Heart right ventricle (tissue), 16 donors: ENCODE measurements at regions not wholly inside any gene's neighbourhood (a gene's known extent, or its start where the extent isn't known, plus 50 kb on each side); places are given as distances from the start of the nearest gene placed in this dataset.
"Not testable (repeated sequence)": the region's sequence is repeated elsewhere in the genome, so short reads cannot be mapped to it uniquely, and the experiment has no call there.

Experiments
- ATAC-seq, 8 donors: fragments of 200-7000 bp; cut with Tn5 transposase; one replicate each; pipeline ENCODE4 v1.9.1; 2020; ENCODE audit warnings: mild to moderate bottlenecking in 8 of 8, moderate library complexity in 8 of 8, moderate number of reproducible peaks in 1 of 8
- DNase-seq, 2 donors: peaks; one replicate each; pipeline ENCODE4 v3.0.0-alpha.2; 2020
- H3K27ac ChIP-seq, 10 donors: fragments of 200-600 bp; sonication (generic) in 2 of 10; one replicate each; pipeline versions ENCODE4 v1.5.0 to v1.8.0; 2020 to 2022; ENCODE audit warnings: mild to moderate bottlenecking in 3 of 10
- H3K27me3 ChIP-seq, 7 donors: fragments of 200-600 bp; one replicate each; pipeline ENCODE4 v1.8.0; 2021 to 2022; ENCODE audit warnings: mild to moderate bottlenecking in 2 of 7
- H3K36me3 ChIP-seq, 9 donors: fragments of 200-600 bp; sonication (generic) in 1 of 9; one replicate each; pipeline versions ENCODE4 v1.5.0 to v1.8.0; 2020 to 2022; ENCODE audit warnings: mild to moderate bottlenecking in 2 of 9
- H3K4me1 ChIP-seq, 9 donors: fragments of 200-600 bp; sonication (generic) in 1 of 9; one replicate each; pipeline versions ENCODE4 v1.5.0 to v1.8.0; 2020 to 2022; ENCODE audit warnings: mild to moderate bottlenecking in 4 of 9
- H3K4me3 ChIP-seq, 10 donors: fragments of 200-600 bp; sonication (generic) in 2 of 10; one replicate each; pipeline versions ENCODE4 v1.5.0 to v1.8.0; 2020 to 2022; ENCODE audit warnings: mild to moderate bottlenecking in 7 of 10, moderate library complexity in 2 of 10
- H3K9me3 ChIP-seq, 11 donors: fragments of 200-600 bp in 10 of 11; sonication (generic) in 2 of 11; one replicate each; pipeline versions ENCODE4 v1.5.0 to v1.8.0; 2013 to 2022; ENCODE audit warnings: mild to moderate bottlenecking in 2 of 11, control low read depth in 1 of 11, moderate library complexity in 1 of 11
- CTCF ChIP-seq, 9 donors: fragments of 200-600 bp; sonication (generic) in 2 of 9; IDR thresholded peaks; one replicate each; pipeline versions ENCODE4 v1.5.0 to v1.8.0; 2021 to 2022; ENCODE audit warnings: antibody characterized with exemption in 9 of 9, mild to moderate bottlenecking in 5 of 9, moderate library complexity in 1 of 9
- WGBS, 2 donors: extraction: QIAGEN DNeasy Blood & Tissue Kit; methylation state at CpG; one replicate each; pipeline ENCODE4 v1.1.7; 2013; ENCODE audit warnings: inconsistent platforms in 1 of 2; 5-methylcytosine and 5-hydroxymethylcytosine counted together
- intact Hi-C, 10 donors: fragments of 100-400 bp; cut with DNase I; formaldehyde crosslinking; loops; one replicate each; pipeline versions ENCODE4 v1.11.1 to v1.14.2; 2022
- donor health status: Arrhythmogenic right ventricular cardiomyopathy.
- donor health status: ischemic (EF 13 %, LVEDD 7.1; RV severe dilation, severe dysfunction).
- donor health status: healthy with polysubstance abuse.
- donor health status: DM: no; HTN: yes; CAD: no.
- donor health status: DM: no; HTN: no; CAD: no.
- donor health status: ischemic (EF 25% LVEDD 6.9; RV normal size, moderate dysfunction).
- donor health status: ischemic (EF 25% LVEDD 5.7; RV mildly dilated, moderate dysfunction).
- donor health status: healthy.
- donor health status: DM: yes; HTN: yes; CAD: no.
- donor health status: Ischemic cardiomyopathy.
- donor health status: ischemic (EF 35%, LVEDD 5.7; RV mildly dilated, moderate dysfunction).
- donor health status: nonischemic (EF 11% LVEDD 7.7; RV severe dilation, severe dysfunction).
- donor health status: DM: yes; HTN: yes; CAD: no.
- donor health status: PGD.
- donor health status: ischemic (EF 29% LVEDD 5.4; RV normal size, mild dysfunction).
- donor health status: nonischemic (EF 23%, LVEDD 6.1; RV moderate dilation, normal function).

GRCh38 chr10:57333880-57334279, 933.8 kb downstream of the IPMK start:
- H3K4me1 ChIP-seq, result no peaks in the 10 kb centered on the region
- no peaks in the 10 kb centered on the region for H3K27me3 ChIP-seq
- WGBS, 2 donors, result 71 to 81% methylated on average over 2 of the region's 2 CpGs
- H3K9me3 ChIP-seq, result no peaks in the 10 kb centered on the region
- no peaks in the 10 kb centered on the region for H3K36me3 ChIP-seq
- TF ChIP-seq CTCF (IDR thresholded peaks at IDR 0.05), result no peak
- ATAC-seq (no peak), DNase-seq (no peak)
- intact Hi-C loops, result loop anchor here in 7 of 10 donors (10.0 kb wide), 3 partner anchors 721 to 821 kb away; no protein-coding TSS in a partner anchor
- no peak overlapping the region for H3K4me3 ChIP-seq
- H3K27ac ChIP-seq, result no peak overlapping the region

GRCh38 chr10:57321400-57321854, 946.3 kb downstream of the IPMK start:
- H3K27ac ChIP-seq, H3K27me3 ChIP-seq, intact Hi-C loops, H3K4me3 ChIP-seq, H3K9me3 ChIP-seq, ATAC-seq, DNase-seq, H3K4me1 ChIP-seq, H3K36me3 ChIP-seq: not testable (repeated sequence)
- WGBS, 2 donors, result 95% methylated on average over 29 of the region's 29 CpGs

- Histone ChIP-seq H3K27me3 (no peaks in the 10 kb centered on the region), H3K4me3 (no peak overlapping the region), H3K27ac (no peak overlapping the region), H3K4me1 (no peaks in the 10 kb centered on the region), H3K9me3 (peaks cover 0 to 4% (median 0%) of the 10 kb centered on the region in 11 donors), H3K36me3 (no peaks in the 10 kb centered on the region)
- DNase-seq, result no peak
- TF ChIP-seq CTCF (IDR thresholded peaks at IDR 0.05), result no peak
- WGBS, 2 donors, result 34 to 38% methylated on average over 3 of the region's 3 CpGs
- intact Hi-C loops, result no loop called here
- ATAC-seq, result no peak
Measured at GRCh38 chr10:57320416-57320815, 947.3 kb downstream of the IPMK start.

- DNase-seq (no peak), ATAC-seq (no peak)
- no peaks in the 10 kb centered on the region for H3K36me3 ChIP-seq
- TF ChIP-seq CTCF (IDR thresholded peaks at IDR 0.05), result no peak
- no peaks in the 10 kb centered on the region for H3K27me3 ChIP-seq
- H3K4me1 ChIP-seq, result no peaks in the 10 kb centered on the region
- intact Hi-C loops, result no loop called here
- no peaks in the 10 kb centered on the region for H3K9me3 ChIP-seq
- no peak overlapping the region for H3K4me3 ChIP-seq
- no peak overlapping the region for H3K27ac ChIP-seq
Measured at GRCh38 chr10:57314046-57314445, 953.0 kb upstream of the ZWINT start.

- ATAC-seq, result no peak
- Histone ChIP-seq H3K4me3 (no peak overlapping the region), H3K36me3 (no peaks in the 10 kb centered on the region), H3K27ac (no peak overlapping the region), H3K9me3 (no peaks in the 10 kb centered on the region), H3K4me1 (no peaks in the 10 kb centered on the region), H3K27me3 (no peaks in the 10 kb centered on the region)
- WGBS, 2 donors, result 62 to 70% methylated on average over 3 of the region's 3 CpGs
- TF ChIP-seq CTCF (IDR thresholded peaks at IDR 0.05), result no peak
- no peak for DNase-seq
- intact Hi-C loops, result no loop called here
Measured at GRCh38 chr10:57303566-57303965, 942.5 kb upstream of the ZWINT start.
